Gastroesophageal sphincter (tissue), 4 donors: ENCODE measurements at regions not wholly inside any gene's neighbourhood (a gene's known extent, or its start where the extent isn't known, plus 50 kb on each side); places are given as distances from the start of the nearest gene placed in this dataset.

Source experiments
- ATAC-seq: fragments of 150-250 bp; one replicate; pipeline ENCODE4 v1.9.1; 2016; ENCODE audit warnings: mild to moderate bottlenecking, moderate library complexity
- H3K27ac ChIP-seq, 4 donors: fragments of 200-600 bp; sonication (generic) in 3 of 4; 1 replicate in 3 of 4; 2 replicates in 1 of 4; pipeline ENCODE4 v1.5.1; 2016 to 2019
- H3K27me3 ChIP-seq: fragments of 200-600 bp; sonication (generic); one replicate; pipeline ENCODE4 v1.5.1; 2019
- H3K36me3 ChIP-seq, 2 donors: fragments of 200-600 bp; sonication (generic); one replicate each; pipeline ENCODE4 v1.5.1; 2019; ENCODE audit warnings: control low read depth in 1 of 2
- H3K4me1 ChIP-seq, 3 donors: fragments of 200-600 bp; sonication (generic); 1 replicate in 2 of 3; 2 replicates in 1 of 3; pipeline ENCODE4 v1.5.1; 2016 to 2019; ENCODE audit warnings: control low read depth in 2 of 3
- H3K4me3 ChIP-seq, 2 donors: fragments of 200-600 bp; sonication (generic); one replicate each; pipeline ENCODE4 v1.5.1; 2019; ENCODE audit warnings: mild to moderate bottlenecking in 1 of 2, moderate library complexity in 1 of 2
- H3K9me3 ChIP-seq, 3 donors: fragments of 200-600 bp; sonication (generic); one replicate each; pipeline ENCODE4 v1.5.1; 2017 to 2019; ENCODE audit warnings: control low read depth in 2 of 3
- CTCF ChIP-seq, 4 experiments: fragments of 200-600 bp in 2 of 4; fragments of 450-650 bp in 2 of 4; sonication (generic) in 1 of 4; IDR thresholded peaks; one replicate each; pipeline ENCODE4 v1.5.1; 2017 to 2019; ENCODE audit warnings: antibody characterized with exemption in 4 of 4, mild to moderate bottlenecking in 2 of 4, moderate library complexity in 2 of 4
- EP300 ChIP-seq: sonication (generic); formaldehyde crosslinking; IDR thresholded peaks from one replicate; pipeline ENCODE4 v1.6.1; 2017; ENCODE audit warnings: antibody characterized with exemption, mild to moderate bottlenecking
- POLR2A ChIP-seq, 2 donors: fragments of 450-650 bp; IDR thresholded peaks; one replicate each; pipeline ENCODE4 v1.6.1; 2017; ENCODE audit warnings: antibody characterized with exemption in 2 of 2, mild to moderate bottlenecking in 2 of 2, moderate library complexity in 1 of 2
- POLR2AphosphoS5 ChIP-seq: sonication (generic); formaldehyde crosslinking; IDR thresholded peaks from one replicate; pipeline ENCODE4 v1.6.1; 2017; ENCODE audit warnings: antibody characterized with exemption
- WGBS, 2 donors: methylation state at CpG; one replicate each; pipeline ENCODE4 v1.1.5; 2018; ENCODE audit warnings: low coverage in 1 of 2; 5-methylcytosine and 5-hydroxymethylcytosine counted together

GRCh38 chr16:65538976-65539375 is 417.1 kb upstream of the CDH11 start:
- ATAC-seq, result no peak
- TF ChIP-seq EP300 (no peak), CTCF (IDR thresholded peaks at IDR 0.05) (no peak)
- Histone ChIP-seq H3K4me1 (no peaks in the 10 kb centered on the region), H3K27ac (no peak overlapping the region), H3K9me3 (no peaks in the 10 kb centered on the region), H3K36me3 (no peaks in the 10 kb centered on the region), H3K27me3 (no peaks in the 10 kb centered on the region), H3K4me3 (no peak overlapping the region)
- WGBS, 2 donors, result 26 to 32% methylated on average over 3 of the region's 3 CpGs

GRCh38 chr16:65537336-65537735 is 415.5 kb upstream of the CDH11 start:
- Histone ChIP-seq H3K36me3 (no peaks in the 10 kb centered on the region), H3K4me1 (no peaks in the 10 kb centered on the region), H3K27me3 (no peaks in the 10 kb centered on the region), H3K4me3 (no peak overlapping the region), H3K9me3 (no peaks in the 10 kb centered on the region), H3K27ac (no peak overlapping the region)
- ATAC-seq, result no peak
- 71 to 100% methylated on average over 1 of the region's 1 CpG for WGBS, 2 donors
- TF ChIP-seq POLR2AphosphoS5 (no peak), EP300 (no peak), POLR2A (IDR thresholded peaks at IDR 0.05) (no peak), CTCF (IDR thresholded peaks at IDR 0.05) (no peak)

GRCh38 chr16:65534121-65534528 is 412.3 kb upstream of the CDH11 start:
- no peaks in the 10 kb centered on the region for H3K4me1 ChIP-seq
- no peak for ATAC-seq
- 80 to 100% methylated on average over 1 to 2 of the region's 2 CpGs for WGBS, 2 donors
- no peaks in the 10 kb centered on the region for H3K27me3 ChIP-seq
- H3K27ac ChIP-seq, result no peak overlapping the region
- no peak overlapping the region for H3K4me3 ChIP-seq
- TF ChIP-seq EP300 (no peak), POLR2AphosphoS5 (no peak), CTCF (IDR thresholded peaks at IDR 0.05) (no peak)
- H3K36me3 ChIP-seq, result no peaks in the 10 kb centered on the region
- H3K9me3 ChIP-seq, result no peaks in the 10 kb centered on the region

GRCh38 chr16:65532846-65533245 is 411.0 kb upstream of the CDH11 start:
- WGBS, 2 donors, result 92 to 94% methylated on average over 2 of the region's 2 CpGs
- Histone ChIP-seq H3K4me3 (no peak overlapping the region), H3K36me3 (no peaks in the 10 kb centered on the region), H3K9me3 (peaks cover 0 to under 1% (median 0%) of the 10 kb centered on the region in 3 donors), H3K27ac (no peak overlapping the region), H3K4me1 (no peaks in the 10 kb centered on the region), H3K27me3 (no peaks in the 10 kb centered on the region)
- ATAC-seq, result no peak
- no peak for TF ChIP-seq POLR2AphosphoS5
- TF ChIP-seq EP300, result no peak
- TF ChIP-seq CTCF (IDR thresholded peaks at IDR 0.05), result no peak
- TF ChIP-seq POLR2A (IDR thresholded peaks at IDR 0.05), result no peak

- ATAC-seq, result no peak
- H3K36me3 ChIP-seq, result no peaks in the 10 kb centered on the region
- no peak overlapping the region for H3K27ac ChIP-seq
- no peaks in the 10 kb centered on the region for H3K27me3 ChIP-seq
- 55 to 87% methylated on average over 3 to 6 of the region's 6 CpGs for WGBS, 2 donors
- H3K4me3 ChIP-seq, result no peak overlapping the region
- TF ChIP-seq POLR2AphosphoS5 (no peak), EP300 (no peak), POLR2A (IDR thresholded peaks at IDR 0.05) (no peak), CTCF (IDR thresholded peaks at IDR 0.05) (no peak)
- peaks cover 0 to 6% (median 0%) of the 10 kb centered on the region in 3 donors for H3K9me3 ChIP-seq
- H3K4me1 ChIP-seq, result no peaks in the 10 kb centered on the region
Measured at GRCh38 chr16:65532258-65532657, 410.4 kb upstream of the CDH11 start.
